Activated CD8-positive, alpha-beta T cell treated with anti-CD3 and anti-CD28 coated beads for 36 hours (primary cell): ENCODE measurements at regions not wholly inside any gene's neighbourhood (a gene's known extent, or its start where the extent isn't known, plus 50 kb on each side); places are given as distances from the start of the nearest gene placed in this dataset.

Source experiments
- ATAC-seq: fragments of 200-7000 bp; cut with Tn5 transposase; one replicate; pipeline ENCODE4 v1.10.0; 2021; ENCODE audit warnings: mild to moderate bottlenecking, moderate library complexity
- CTCF ChIA-PET: fragments of 350-600 bp; sonication (Branson Sonifier 250); formaldehyde crosslinking; loops from one replicate; lab custom pipeline; 2021; ENCODE audit warnings: antibody characterized with exemption; lab: Charles Lee
- POLR2A ChIA-PET: fragments of 350-600 bp; sonication (Branson Sonifier 250); formaldehyde crosslinking; loops from one replicate; lab custom pipeline; 2021; ENCODE audit warnings: antibody characterized with exemption; lab: Charles Lee
- DNase-seq: peaks from one replicate; pipeline ENCODE4 v3.0.0-alpha.2; 2020
- H3K27ac Mint-ChIP-seq: one replicate; pipeline ENCODE4 v1.8.0; 2021; ENCODE audit warnings: mild to moderate bottlenecking, mixed read lengths
- H3K27me3 Mint-ChIP-seq: one replicate; pipeline ENCODE4 v1.8.0; 2021; ENCODE audit warnings: mixed read lengths
- H3K36me3 Mint-ChIP-seq: one replicate; pipeline ENCODE4 v1.8.0; 2021; ENCODE audit warnings: low read depth, mixed read lengths
- H3K4me1 Mint-ChIP-seq: one replicate; pipeline ENCODE4 v1.8.0; 2021; ENCODE audit warnings: low read depth, mixed read lengths
- H3K4me3 Mint-ChIP-seq: one replicate; pipeline ENCODE4 v1.8.0; 2021; ENCODE audit warnings: mild to moderate bottlenecking, moderate library complexity, mixed read lengths
- H3K9me3 Mint-ChIP-seq: one replicate; pipeline ENCODE4 v1.8.0; 2021; ENCODE audit warnings: mixed read lengths
- intact Hi-C: fragments of 100-400 bp; cut with micrococcal nuclease; formaldehyde crosslinking; loops from one replicate; pipeline ENCODE4 v1.10.0; 2022
- TF ChIP-seq, protein P1 (sequence below): fragments of 200-600 bp; IDR thresholded peaks from one replicate; pipeline ENCODE4 v1.8.0; 2022; ENCODE audit warnings: antibody characterized with exemption, mild to moderate bottlenecking

GRCh38 chr15:53462651-53463050 lies 296.8 kb downstream of the WDR72 start:
- ChIA-PET CTCF (no interaction called here), POLR2A (no interaction called here)
- DNase-seq (no peak), ATAC-seq (no peak)
- TF ChIP-seq, protein P1, sequence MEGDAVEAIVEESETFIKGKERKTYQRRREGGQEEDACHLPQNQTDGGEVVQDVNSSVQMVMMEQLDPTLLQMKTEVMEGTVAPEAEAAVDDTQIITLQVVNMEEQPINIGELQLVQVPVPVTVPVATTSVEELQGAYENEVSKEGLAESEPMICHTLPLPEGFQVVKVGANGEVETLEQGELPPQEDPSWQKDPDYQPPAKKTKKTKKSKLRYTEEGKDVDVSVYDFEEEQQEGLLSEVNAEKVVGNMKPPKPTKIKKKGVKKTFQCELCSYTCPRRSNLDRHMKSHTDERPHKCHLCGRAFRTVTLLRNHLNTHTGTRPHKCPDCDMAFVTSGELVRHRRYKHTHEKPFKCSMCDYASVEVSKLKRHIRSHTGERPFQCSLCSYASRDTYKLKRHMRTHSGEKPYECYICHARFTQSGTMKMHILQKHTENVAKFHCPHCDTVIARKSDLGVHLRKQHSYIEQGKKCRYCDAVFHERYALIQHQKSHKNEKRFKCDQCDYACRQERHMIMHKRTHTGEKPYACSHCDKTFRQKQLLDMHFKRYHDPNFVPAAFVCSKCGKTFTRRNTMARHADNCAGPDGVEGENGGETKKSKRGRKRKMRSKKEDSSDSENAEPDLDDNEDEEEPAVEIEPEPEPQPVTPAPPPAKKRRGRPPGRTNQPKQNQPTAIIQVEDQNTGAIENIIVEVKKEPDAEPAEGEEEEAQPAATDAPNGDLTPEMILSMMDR, result no peak
- Mint-ChIP-seq H3K27ac (no peak overlapping the region), H3K4me3 (no peak overlapping the region), H3K27me3 (no peaks in the 10 kb centered on the region), H3K9me3 (no peaks in the 10 kb centered on the region), H3K36me3 (no peaks in the 10 kb centered on the region), H3K4me1 (no peaks in the 10 kb centered on the region)
- intact Hi-C loops, result no loop called here

- TF ChIP-seq, protein P1, result no peak
- no peak for ATAC-seq
- ChIA-PET POLR2A (no interaction called here), CTCF (no interaction called here)
- Mint-ChIP-seq H3K4me3 (no peak overlapping the region), H3K36me3 (no peaks in the 10 kb centered on the region), H3K9me3 (no peaks in the 10 kb centered on the region), H3K27ac (no peak overlapping the region), H3K4me1 (no peaks in the 10 kb centered on the region), H3K27me3 (no peaks in the 10 kb centered on the region)
- no peak for DNase-seq
- intact Hi-C loops, result no loop called here
Measured at GRCh38 chr15:53461677-53462076, 297.8 kb downstream of the WDR72 start.

GRCh38 chr15:53458736-53459135 lies 300.7 kb downstream of the WDR72 start:
- ChIA-PET POLR2A (no interaction called here), CTCF (no interaction called here)
- intact Hi-C loops, result no loop called here
- Mint-ChIP-seq H3K4me3 (no peak overlapping the region), H3K36me3 (no peaks in the 10 kb centered on the region), H3K4me1 (no peaks in the 10 kb centered on the region), H3K9me3 (no peaks in the 10 kb centered on the region), H3K27ac (no peak overlapping the region), H3K27me3 (no peaks in the 10 kb centered on the region)
- ATAC-seq (no peak), DNase-seq (no peak)
- TF ChIP-seq, protein P1, result no peak

- CTCF ChIA-PET, result no interaction called here
- no peak for DNase-seq
- no peaks in the 10 kb centered on the region for H3K36me3 Mint-ChIP-seq
- intact Hi-C loops, result no loop called here
- POLR2A ChIA-PET, result no interaction called here
- no peaks in the 10 kb centered on the region for H3K9me3 Mint-ChIP-seq
- no peak overlapping the region for H3K27ac Mint-ChIP-seq
- no peak overlapping the region for H3K4me3 Mint-ChIP-seq
- TF ChIP-seq, protein P1, result no peak
- H3K27me3 Mint-ChIP-seq, result no peaks in the 10 kb centered on the region
- ATAC-seq, result no peak
- H3K4me1 Mint-ChIP-seq, result no peaks in the 10 kb centered on the region
Measured at GRCh38 chr15:53457479-53457878, 302.0 kb downstream of the WDR72 start.

DNA sequence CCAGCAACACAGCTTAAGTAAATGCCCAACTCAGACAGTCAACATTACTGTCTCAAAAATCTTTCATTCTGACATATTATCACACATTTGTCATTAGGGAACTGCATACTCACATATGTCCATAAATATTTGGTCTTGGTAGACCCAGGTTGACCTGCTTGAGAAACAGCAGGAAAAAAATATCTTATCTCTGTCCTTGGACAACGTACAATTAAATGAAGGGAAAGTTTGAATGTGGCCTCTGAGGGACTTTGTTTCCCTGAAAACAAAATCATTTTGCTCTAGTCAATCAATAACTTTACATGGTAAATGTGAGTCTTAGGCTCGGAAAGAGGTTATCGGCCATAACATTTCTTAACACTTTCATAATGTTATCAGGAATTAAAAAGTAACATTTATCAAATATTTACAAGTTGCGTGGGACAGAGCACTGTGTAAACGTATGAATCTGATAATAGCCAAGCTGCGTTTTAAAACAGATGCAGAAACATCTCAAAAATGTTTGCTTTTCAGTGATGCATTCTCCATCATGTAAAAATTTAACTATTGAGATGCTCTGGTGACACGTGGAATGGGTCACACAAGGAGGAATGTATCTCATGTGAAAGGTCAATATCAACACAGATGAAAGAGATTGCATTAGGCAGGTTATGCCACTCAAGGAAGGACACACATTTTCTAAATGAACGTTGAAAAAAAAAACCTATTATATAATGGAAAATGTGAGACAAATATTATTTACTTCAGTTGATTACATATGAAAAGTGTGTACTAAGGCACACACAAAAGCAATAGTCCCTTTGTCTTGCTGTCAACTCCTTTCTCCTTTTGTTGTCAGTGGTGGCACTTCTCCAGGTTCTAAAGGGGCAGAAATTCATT lies 304.4 kb downstream of the WDR72 start:
- ChIA-PET CTCF (no interaction called here), POLR2A (no interaction called here)
- intact Hi-C loops, result no loop called here
- no peak for DNase-seq
- no peaks in the 10 kb centered on the region for H3K9me3 Mint-ChIP-seq
- H3K27ac Mint-ChIP-seq, result no peak overlapping the region
- TF ChIP-seq, protein P1, result no peak
- ATAC-seq, result no peak
- no peaks in the 10 kb centered on the region for H3K27me3 Mint-ChIP-seq
- no peak overlapping the region for H3K4me3 Mint-ChIP-seq
- no peaks in the 10 kb centered on the region for H3K4me1 Mint-ChIP-seq
- H3K36me3 Mint-ChIP-seq, result no peaks in the 10 kb centered on the region
